H1 (cell line): ENCODE measurements at regions not wholly inside any gene's neighbourhood (a gene's known extent, or its start where the extent isn't known, plus 50 kb on each side); places are given as distances from the start of the nearest gene placed in this dataset.

Experiments
- CHD2 ChIP-seq: IDR thresholded peaks from 2 replicates; pipeline ENCODE4 v1.6.1; 2012; ENCODE audit warnings: low read length, improper control_type of control experiment
- TF ChIP-seq, protein P1 (sequence below): fragments of 300-600 bp; sonication (generic); IDR thresholded peaks from 2 replicates; pipeline ENCODE4 v1.7.1; 2012; ENCODE audit warnings: low read length, moderate library complexity, mild to moderate bottlenecking, inconsistent platforms; ENCODE audit not compliant: insufficient replicate concordance

DNA sequence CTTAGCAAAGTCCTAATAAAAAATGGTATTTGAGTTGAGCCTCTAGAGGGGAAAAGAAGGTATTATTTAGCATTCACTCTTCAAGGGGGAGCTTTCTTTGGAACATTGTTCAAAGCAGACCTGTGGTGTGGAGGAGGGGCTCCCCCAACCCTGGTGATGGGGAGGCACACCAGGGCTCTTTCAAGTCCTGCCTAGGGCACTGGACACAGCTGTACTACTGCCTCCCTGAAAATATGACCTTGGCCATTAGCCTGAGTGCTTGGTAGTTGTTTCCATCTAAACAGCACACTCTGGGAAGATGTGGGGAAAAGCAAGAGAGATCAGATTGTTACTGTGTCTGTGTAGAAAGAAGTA lies 215.1 kb upstream of the CNR1 start (continued):
- TF ChIP-seq, protein P1, sequence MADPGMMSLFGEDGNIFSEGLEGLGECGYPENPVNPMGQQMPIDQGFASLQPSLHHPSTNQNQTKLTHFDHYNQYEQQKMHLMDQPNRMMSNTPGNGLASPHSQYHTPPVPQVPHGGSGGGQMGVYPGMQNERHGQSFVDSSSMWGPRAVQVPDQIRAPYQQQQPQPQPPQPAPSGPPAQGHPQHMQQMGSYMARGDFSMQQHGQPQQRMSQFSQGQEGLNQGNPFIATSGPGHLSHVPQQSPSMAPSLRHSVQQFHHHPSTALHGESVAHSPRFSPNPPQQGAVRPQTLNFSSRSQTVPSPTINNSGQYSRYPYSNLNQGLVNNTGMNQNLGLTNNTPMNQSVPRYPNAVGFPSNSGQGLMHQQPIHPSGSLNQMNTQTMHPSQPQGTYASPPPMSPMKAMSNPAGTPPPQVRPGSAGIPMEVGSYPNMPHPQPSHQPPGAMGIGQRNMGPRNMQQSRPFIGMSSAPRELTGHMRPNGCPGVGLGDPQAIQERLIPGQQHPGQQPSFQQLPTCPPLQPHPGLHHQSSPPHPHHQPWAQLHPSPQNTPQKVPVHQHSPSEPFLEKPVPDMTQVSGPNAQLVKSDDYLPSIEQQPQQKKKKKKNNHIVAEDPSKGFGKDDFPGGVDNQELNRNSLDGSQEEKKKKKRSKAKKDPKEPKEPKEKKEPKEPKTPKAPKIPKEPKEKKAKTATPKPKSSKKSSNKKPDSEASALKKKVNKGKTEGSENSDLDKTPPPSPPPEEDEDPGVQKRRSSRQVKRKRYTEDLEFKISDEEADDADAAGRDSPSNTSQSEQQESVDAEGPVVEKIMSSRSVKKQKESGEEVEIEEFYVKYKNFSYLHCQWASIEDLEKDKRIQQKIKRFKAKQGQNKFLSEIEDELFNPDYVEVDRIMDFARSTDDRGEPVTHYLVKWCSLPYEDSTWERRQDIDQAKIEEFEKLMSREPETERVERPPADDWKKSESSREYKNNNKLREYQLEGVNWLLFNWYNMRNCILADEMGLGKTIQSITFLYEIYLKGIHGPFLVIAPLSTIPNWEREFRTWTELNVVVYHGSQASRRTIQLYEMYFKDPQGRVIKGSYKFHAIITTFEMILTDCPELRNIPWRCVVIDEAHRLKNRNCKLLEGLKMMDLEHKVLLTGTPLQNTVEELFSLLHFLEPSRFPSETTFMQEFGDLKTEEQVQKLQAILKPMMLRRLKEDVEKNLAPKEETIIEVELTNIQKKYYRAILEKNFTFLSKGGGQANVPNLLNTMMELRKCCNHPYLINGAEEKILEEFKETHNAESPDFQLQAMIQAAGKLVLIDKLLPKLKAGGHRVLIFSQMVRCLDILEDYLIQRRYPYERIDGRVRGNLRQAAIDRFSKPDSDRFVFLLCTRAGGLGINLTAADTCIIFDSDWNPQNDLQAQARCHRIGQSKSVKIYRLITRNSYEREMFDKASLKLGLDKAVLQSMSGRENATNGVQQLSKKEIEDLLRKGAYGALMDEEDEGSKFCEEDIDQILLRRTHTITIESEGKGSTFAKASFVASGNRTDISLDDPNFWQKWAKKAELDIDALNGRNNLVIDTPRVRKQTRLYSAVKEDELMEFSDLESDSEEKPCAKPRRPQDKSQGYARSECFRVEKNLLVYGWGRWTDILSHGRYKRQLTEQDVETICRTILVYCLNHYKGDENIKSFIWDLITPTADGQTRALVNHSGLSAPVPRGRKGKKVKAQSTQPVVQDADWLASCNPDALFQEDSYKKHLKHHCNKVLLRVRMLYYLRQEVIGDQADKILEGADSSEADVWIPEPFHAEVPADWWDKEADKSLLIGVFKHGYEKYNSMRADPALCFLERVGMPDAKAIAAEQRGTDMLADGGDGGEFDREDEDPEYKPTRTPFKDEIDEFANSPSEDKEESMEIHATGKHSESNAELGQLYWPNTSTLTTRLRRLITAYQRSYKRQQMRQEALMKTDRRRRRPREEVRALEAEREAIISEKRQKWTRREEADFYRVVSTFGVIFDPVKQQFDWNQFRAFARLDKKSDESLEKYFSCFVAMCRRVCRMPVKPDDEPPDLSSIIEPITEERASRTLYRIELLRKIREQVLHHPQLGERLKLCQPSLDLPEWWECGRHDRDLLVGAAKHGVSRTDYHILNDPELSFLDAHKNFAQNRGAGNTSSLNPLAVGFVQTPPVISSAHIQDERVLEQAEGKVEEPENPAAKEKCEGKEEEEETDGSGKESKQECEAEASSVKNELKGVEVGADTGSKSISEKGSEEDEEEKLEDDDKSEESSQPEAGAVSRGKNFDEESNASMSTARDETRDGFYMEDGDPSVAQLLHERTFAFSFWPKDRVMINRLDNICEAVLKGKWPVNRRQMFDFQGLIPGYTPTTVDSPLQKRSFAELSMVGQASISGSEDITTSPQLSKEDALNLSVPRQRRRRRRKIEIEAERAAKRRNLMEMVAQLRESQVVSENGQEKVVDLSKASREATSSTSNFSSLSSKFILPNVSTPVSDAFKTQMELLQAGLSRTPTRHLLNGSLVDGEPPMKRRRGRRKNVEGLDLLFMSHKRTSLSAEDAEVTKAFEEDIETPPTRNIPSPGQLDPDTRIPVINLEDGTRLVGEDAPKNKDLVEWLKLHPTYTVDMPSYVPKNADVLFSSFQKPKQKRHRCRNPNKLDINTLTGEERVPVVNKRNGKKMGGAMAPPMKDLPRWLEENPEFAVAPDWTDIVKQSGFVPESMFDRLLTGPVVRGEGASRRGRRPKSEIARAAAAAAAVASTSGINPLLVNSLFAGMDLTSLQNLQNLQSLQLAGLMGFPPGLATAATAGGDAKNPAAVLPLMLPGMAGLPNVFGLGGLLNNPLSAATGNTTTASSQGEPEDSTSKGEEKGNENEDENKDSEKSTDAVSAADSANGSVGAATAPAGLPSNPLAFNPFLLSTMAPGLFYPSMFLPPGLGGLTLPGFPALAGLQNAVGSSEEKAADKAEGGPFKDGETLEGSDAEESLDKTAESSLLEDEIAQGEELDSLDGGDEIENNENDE, result no peak
- no peak for TF ChIP-seq CHD2
- TF ChIP-seq, all 59 proteins: peak for 0
